A549 (cell line): ENCODE measurements at regions not wholly inside any gene's neighbourhood (a gene's known extent, or its start where the extent isn't known, plus 50 kb on each side); places are given as distances from the start of the nearest gene placed in this dataset.

Experiments used
- ATAC-seq, 2 experiments: fragments of 200-7000 bp in 1 of 2; fragments of >200 bp in 1 of 2; cut with Nextera tagmentation in 1 of 2; cut with Tn5 transposase in 1 of 2; 3 replicates each; pipeline versions ENCODE4 v1.8.0 to v1.9.1; 2018 to 2020; ENCODE audit warnings: mild to moderate bottlenecking in 1 of 2, moderate library complexity in 1 of 2
- CTCF ChIA-PET: fragments of 300-600 bp; sonication (Branson Sonifier 250); formaldehyde crosslinking; extraction: SDS; loops from one replicate; lab custom pipeline; 2021; ENCODE audit warnings: antibody characterized with exemption, inconsistent platforms; lab: Yijun Ruan, JAX
- POLR2A ChIA-PET: fragments of 350-600 bp; formaldehyde crosslinking; extraction: SDS; loops from one replicate; lab custom pipeline; 2021; ENCODE audit warnings: antibody characterized with exemption, inconsistent platforms; lab: Yijun Ruan, JAX
- DNase-seq, 2 experiments: peaks; one replicate each; pipeline versions ENCODE4 v3.0.0 to v3.0.0-alpha.2; 2011 to 2016; ENCODE audit warnings: low read depth in 1 of 2, low spot score in 1 of 2
- FAIRE-seq: peaks from 2 replicates; lab custom pipeline; 2011; peaks lifted over from hg19 to GRCh38; lab: Jason Lieb, UNC
- H3K27ac ChIP-seq, 2 experiments: fragments of >200 bp; sonication (Bioruptor Twin); formaldehyde crosslinking; 3 replicates each; pipeline ENCODE4 v1.5.1; 2016 to 2017
- H3K4me1 ChIP-seq: fragments of >200 bp; sonication (Bioruptor Twin); formaldehyde crosslinking; 3 replicates; pipeline ENCODE4 v1.6.1; 2016
- H3K4me2 ChIP-seq: fragments of >200 bp; sonication (Bioruptor Twin); formaldehyde crosslinking; 3 replicates; pipeline ENCODE4 v1.6.1; 2016
- H3K4me3 ChIP-seq: fragments of >200 bp; sonication (Bioruptor Twin); formaldehyde crosslinking; 3 replicates; pipeline ENCODE4 v1.5.1; 2016
- H3K9me3 ChIP-seq: fragments of >200 bp; sonication (Bioruptor Twin); formaldehyde crosslinking; 3 replicates; pipeline ENCODE4 v1.6.1; 2016
- CEBPB ChIP-seq, 2 experiments: fragments of >200 bp in 1 of 2; sonication (Bioruptor Twin) in 1 of 2; formaldehyde crosslinking in 1 of 2; IDR thresholded peaks; 2 replicates each; pipeline ENCODE4 v1.6.1; 2012 to 2016
- CHD4 ChIP-seq: fragments of 200-600 bp; sonication (generic); IDR thresholded peaks from 2 replicates; pipeline ENCODE4 v1.6.1; 2016; ENCODE audit warnings: antibody characterized with exemption, mild to moderate bottlenecking, borderline replicate concordance
- CTCF ChIP-seq: fragments of >200 bp; sonication (Bioruptor Twin); formaldehyde crosslinking; IDR thresholded peaks from 3 replicates; pipeline ENCODE4 v1.5.1; 2016
- GATA3 ChIP-seq: IDR thresholded peaks from 2 replicates; pipeline ENCODE4 v1.6.1; 2012; ENCODE audit warnings: borderline replicate concordance
- HMGXB4 ChIP-seq: fragments of 250-450 bp; sonication (Bioruptor Pico); IDR thresholded peaks from 2 replicates; pipeline ENCODE4 v1.5.0; 2021; ENCODE audit warnings: mild to moderate bottlenecking, moderate library complexity, borderline replicate concordance
- JUN ChIP-seq, 2 experiments: fragments of >200 bp; sonication (Bioruptor Twin); formaldehyde crosslinking; IDR thresholded peaks; 2 replicates in 1 of 2; 3 replicates in 1 of 2; pipeline ENCODE4 v1.6.1; 2016 to 2017
- KDM1A ChIP-seq: fragments of 200-600 bp; sonication (generic); IDR thresholded peaks from 2 replicates; pipeline ENCODE4 v1.6.1; 2016; ENCODE audit warnings: low read depth, mild to moderate bottlenecking
- KDM5A ChIP-seq: fragments of 200-600 bp; sonication (generic); IDR thresholded peaks from 2 replicates; pipeline ENCODE4 v1.6.1; 2016; ENCODE audit warnings: antibody characterized with exemption, mild to moderate bottlenecking
- MAFK ChIP-seq: fragments of 450-650 bp; IDR thresholded peaks from 2 replicates; pipeline ENCODE4 v1.6.1; 2014; ENCODE audit not compliant: partially characterized antibody
- MAZ ChIP-seq: fragments of 150-350 bp; IDR thresholded peaks from 2 replicates; pipeline ENCODE4 v1.6.1; 2014; ENCODE audit warnings: antibody characterized with exemption, low read depth, low read length, borderline replicate concordance
- NPAS2 ChIP-seq: fragments of 250-450 bp; sonication (Bioruptor Pico); IDR thresholded peaks from 2 replicates; pipeline ENCODE4 v1.8.0; 2022; ENCODE audit warnings: mild to moderate bottlenecking, moderate library complexity, borderline replicate concordance
- NR3C1 ChIP-seq: fragments of >200 bp; sonication (Bioruptor Twin); formaldehyde crosslinking; IDR thresholded peaks from 3 replicates; pipeline ENCODE4 v1.6.1; 2017
- PBX3 ChIP-seq: IDR thresholded peaks from 2 replicates; pipeline ENCODE4 v1.6.1; 2012
- PHF8 ChIP-seq: fragments of 200-600 bp; sonication (generic); IDR thresholded peaks from 2 replicates; pipeline ENCODE4 v1.6.1; 2016; ENCODE audit warnings: low read depth, mild to moderate bottlenecking, antibody characterized with exemption, moderate library complexity, borderline replicate concordance
- POLR2A ChIP-seq: IDR thresholded peaks from 2 replicates; pipeline ENCODE4 v1.6.1; 2012; ENCODE audit warnings: mild to moderate bottlenecking, low read length
- POLR2AphosphoS2 ChIP-seq: conservative IDR thresholded peaks from 2 replicates; pipeline ENCODE4 v1.6.1; 2012; ENCODE audit warnings: low read length, improper control_type of control experiment, inconsistent platforms
- RAD21 ChIP-seq, 2 experiments: fragments of >200 bp in 1 of 2; sonication (Bioruptor Twin) in 1 of 2; formaldehyde crosslinking in 1 of 2; IDR thresholded peaks in 1 of 2; conservative IDR thresholded peaks in 1 of 2; 2 replicates in 1 of 2; 3 replicates in 1 of 2; pipeline ENCODE4 v1.6.1; 2012 to 2018; ENCODE audit warnings: inconsistent platforms in 1 of 2
- RCOR1 ChIP-seq: fragments of 150-350 bp; IDR thresholded peaks from 2 replicates; pipeline ENCODE4 v1.6.1; 2014; ENCODE audit warnings: antibody characterized with exemption, low read length, low read depth
- SREBF2 ChIP-seq: fragments of 450-650 bp; IDR thresholded peaks from 2 replicates; pipeline ENCODE4 v1.6.1; 2014; ENCODE audit warnings: mild to moderate bottlenecking, moderate library complexity
- TFCP2L1 ChIP-seq: fragments of 250-450 bp; sonication (Bioruptor Pico); IDR thresholded peaks from 2 replicates; pipeline ENCODE4 v1.5.0; 2021; ENCODE audit warnings: mild to moderate bottlenecking
- ZC3H11A ChIP-seq: fragments of 450-650 bp; IDR thresholded peaks from 2 replicates; pipeline ENCODE4 v1.6.1; 2014; ENCODE audit warnings: antibody characterized with exemption, mild to moderate bottlenecking
- ZFP36 ChIP-seq: fragments of 450-650 bp; IDR thresholded peaks from 2 replicates; pipeline ENCODE4 v1.6.1; 2014; ENCODE audit warnings: borderline replicate concordance; ENCODE audit not compliant: partially characterized antibody
- ZNF302 ChIP-seq: fragments of 250-450 bp; sonication (Bioruptor Pico); IDR thresholded peaks from 2 replicates; pipeline ENCODE4 v1.9.0; 2021; ENCODE audit warnings: inconsistent platforms, mild to moderate bottlenecking, moderate library complexity
- WGBS: methylation state at CpG from one replicate; pipeline ENCODE4 v1.1.6; 2017; ENCODE audit errors: missing lambda C conversion rate; 5-methylcytosine and 5-hydroxymethylcytosine counted together
- TF ChIP-seq, protein P1 (sequence below): fragments of 200-600 bp; sonication (generic); IDR thresholded peaks from 2 replicates; pipeline ENCODE4 v1.6.1; 2016; ENCODE audit warnings: antibody characterized with exemption, mild to moderate bottlenecking, moderate library complexity
- TF ChIP-seq, protein P2 (sequence below): fragments of 450-650 bp; IDR thresholded peaks from 2 replicates; pipeline ENCODE4 v1.6.1; 2014; ENCODE audit warnings: antibody characterized with exemption
- TF ChIP-seq, protein P3 (sequence below): IDR thresholded peaks from 2 replicates; pipeline ENCODE4 v1.6.1; 2012

DNA sequence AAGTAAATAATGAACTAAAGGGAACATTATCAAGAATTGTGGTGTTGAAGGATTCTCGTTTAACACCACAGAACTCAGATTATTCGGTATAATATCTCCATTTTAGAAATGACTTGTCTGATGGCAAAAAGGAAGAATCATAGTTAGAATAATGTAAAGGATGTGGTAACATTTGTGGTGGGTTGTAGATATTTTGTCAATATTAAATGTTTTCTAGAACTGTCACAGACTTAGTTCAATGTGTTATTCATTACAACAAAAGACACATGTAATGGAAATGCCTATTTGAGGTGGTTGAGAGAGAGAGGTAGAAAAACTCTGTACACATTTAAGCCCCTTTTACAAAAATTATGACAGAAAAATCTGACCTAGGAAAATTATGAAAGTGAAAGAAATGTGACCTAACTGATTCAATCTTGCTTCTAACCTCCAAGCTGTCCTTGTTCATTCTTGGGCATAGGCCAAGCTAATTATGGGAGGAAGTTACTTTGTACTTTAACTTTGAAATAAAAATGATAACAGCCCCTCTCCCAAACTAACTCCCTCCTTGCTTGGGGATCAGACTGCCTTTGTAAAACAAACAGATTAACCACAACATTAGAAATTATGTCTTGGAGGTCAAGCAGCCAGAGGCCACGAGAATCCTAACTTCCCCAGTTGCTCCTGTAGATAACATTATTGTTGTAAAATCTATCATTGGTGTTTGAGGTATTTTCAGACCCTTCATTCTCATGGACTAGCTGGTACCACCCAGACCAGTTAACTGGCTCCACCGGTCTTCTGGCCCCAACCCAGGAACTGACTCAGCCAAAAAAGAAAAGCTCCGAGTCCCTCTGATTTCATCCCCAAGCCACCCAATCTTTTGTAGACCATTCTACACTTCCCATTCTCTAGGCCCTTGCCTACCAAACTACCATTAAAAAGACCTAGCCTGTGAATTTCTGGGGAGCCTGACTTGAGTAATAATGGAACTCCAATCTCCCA, 1287.8 kb upstream of the CDH8 start (continued):
- no peak for TF ChIP-seq PBX3
- no peak for TF ChIP-seq KDM5A
- TF ChIP-seq MAFK, result no peak
- no peak for TF ChIP-seq CHD4
- TF ChIP-seq POLR2A, result no peak
- no peak for TF ChIP-seq HMGXB4
- no peak for TF ChIP-seq SREBF2
- no peak for TF ChIP-seq RCOR1

- Histone ChIP-seq H3K9me3 (no peaks in the 10 kb centered on the region), H3K4me3 (no peak overlapping the region), H3K4me2 (no peak overlapping the region), H3K27ac (no peak overlapping the region), H3K4me1 (no peaks in the 10 kb centered on the region)
- DNase-seq, result no peak
- ChIA-PET CTCF (no interaction called here), POLR2A (no interaction called here)
- TF ChIP-seq MAZ (no peak), KDM1A (no peak), POLR2AphosphoS2 (no peak)
- ATAC-seq, result no peak
- WGBS, result 33% methylated on average over 1 of the region's 1 CpG
- no peak for FAIRE-seq
Measured at GRCh38 chr16:63323055-63323454, 1286.8 kb upstream of the CDH8 start.

- DNase-seq (peak in 1 of 2 experiments; percentile 61), ATAC-seq (peak; percentile 43 to 95; a peak in 3 of 6 replicates), FAIRE-seq (no peak)
- Histone ChIP-seq H3K4me2 (peak overlapping the region; percentile 51), H3K27ac (peak overlapping the region in 1 of 2 experiments; percentile 42; a peak in 1 of 6 replicates), H3K9me3 (no peaks in the 10 kb centered on the region), H3K4me1 (peaks cover 5% of the 10 kb centered on the region; the same call in 1 of the 3 replicates), H3K4me3 (no peak overlapping the region)
- CTCF ChIA-PET, result no interaction called here
- POLR2A ChIA-PET, result no interaction called here
- 5% methylated on average over 1 of the region's 1 CpG for WGBS
- TF ChIP-seq CTCF (no peak), TFCP2L1 (CRISPR knock-in tag) (no peak), ZC3H11A (no peak), CHD4 (no peak), RAD21 (conservative IDR thresholded peaks at IDR 0.05 in 1 of 2, IDR thresholded peaks at IDR 0.05 in 1 of 2) (no peak), NR3C1 (no peak), GATA3 (no peak), MAFK (no peak), CEBPB (IDR thresholded peaks at IDR 0.05) (no peak), ZFP36 (no peak), ZNF302 (CRISPR knock-in tag) (no peak), JUN (IDR thresholded peaks at IDR 0.05) (no peak), MAZ (no peak), NPAS2 (CRISPR knock-in tag) (no peak), PHF8 (no peak)
- TF ChIP-seq, protein P1, sequence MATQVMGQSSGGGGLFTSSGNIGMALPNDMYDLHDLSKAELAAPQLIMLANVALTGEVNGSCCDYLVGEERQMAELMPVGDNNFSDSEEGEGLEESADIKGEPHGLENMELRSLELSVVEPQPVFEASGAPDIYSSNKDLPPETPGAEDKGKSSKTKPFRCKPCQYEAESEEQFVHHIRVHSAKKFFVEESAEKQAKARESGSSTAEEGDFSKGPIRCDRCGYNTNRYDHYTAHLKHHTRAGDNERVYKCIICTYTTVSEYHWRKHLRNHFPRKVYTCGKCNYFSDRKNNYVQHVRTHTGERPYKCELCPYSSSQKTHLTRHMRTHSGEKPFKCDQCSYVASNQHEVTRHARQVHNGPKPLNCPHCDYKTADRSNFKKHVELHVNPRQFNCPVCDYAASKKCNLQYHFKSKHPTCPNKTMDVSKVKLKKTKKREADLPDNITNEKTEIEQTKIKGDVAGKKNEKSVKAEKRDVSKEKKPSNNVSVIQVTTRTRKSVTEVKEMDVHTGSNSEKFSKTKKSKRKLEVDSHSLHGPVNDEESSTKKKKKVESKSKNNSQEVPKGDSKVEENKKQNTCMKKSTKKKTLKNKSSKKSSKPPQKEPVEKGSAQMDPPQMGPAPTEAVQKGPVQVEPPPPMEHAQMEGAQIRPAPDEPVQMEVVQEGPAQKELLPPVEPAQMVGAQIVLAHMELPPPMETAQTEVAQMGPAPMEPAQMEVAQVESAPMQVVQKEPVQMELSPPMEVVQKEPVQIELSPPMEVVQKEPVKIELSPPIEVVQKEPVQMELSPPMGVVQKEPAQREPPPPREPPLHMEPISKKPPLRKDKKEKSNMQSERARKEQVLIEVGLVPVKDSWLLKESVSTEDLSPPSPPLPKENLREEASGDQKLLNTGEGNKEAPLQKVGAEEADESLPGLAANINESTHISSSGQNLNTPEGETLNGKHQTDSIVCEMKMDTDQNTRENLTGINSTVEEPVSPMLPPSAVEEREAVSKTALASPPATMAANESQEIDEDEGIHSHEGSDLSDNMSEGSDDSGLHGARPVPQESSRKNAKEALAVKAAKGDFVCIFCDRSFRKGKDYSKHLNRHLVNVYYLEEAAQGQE, result no peak
- TF ChIP-seq, protein P2, sequence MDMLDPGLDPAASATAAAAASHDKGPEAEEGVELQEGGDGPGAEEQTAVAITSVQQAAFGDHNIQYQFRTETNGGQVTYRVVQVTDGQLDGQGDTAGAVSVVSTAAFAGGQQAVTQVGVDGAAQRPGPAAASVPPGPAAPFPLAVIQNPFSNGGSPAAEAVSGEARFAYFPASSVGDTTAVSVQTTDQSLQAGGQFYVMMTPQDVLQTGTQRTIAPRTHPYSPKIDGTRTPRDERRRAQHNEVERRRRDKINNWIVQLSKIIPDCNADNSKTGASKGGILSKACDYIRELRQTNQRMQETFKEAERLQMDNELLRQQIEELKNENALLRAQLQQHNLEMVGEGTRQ, result no peak
- TF ChIP-seq, protein P3, sequence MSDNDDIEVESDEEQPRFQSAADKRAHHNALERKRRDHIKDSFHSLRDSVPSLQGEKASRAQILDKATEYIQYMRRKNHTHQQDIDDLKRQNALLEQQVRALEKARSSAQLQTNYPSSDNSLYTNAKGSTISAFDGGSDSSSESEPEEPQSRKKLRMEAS, result no peak
Measured at GRCh38 chr16:63315229-63315628, 1279.0 kb upstream of the CDH8 start.
